ENCODE measurements at regions not wholly inside any gene's neighbourhood (a gene's known extent, or its start where the extent isn't known, plus 50 kb on each side); places are given as distances from the start of the nearest gene placed in this dataset.
"Not testable (repeated sequence)": the region's sequence is repeated elsewhere in the genome, so short reads cannot be mapped to it uniquely, and the experiment has no call there.

- TF ChIP-seq CTCF (IDR thresholded peaks at IDR 0.05; ENCODE audit: low read depth, low read length, poor library complexity, severe bottlenecking); EZH2phosphoT487 (IDR thresholded peaks at IDR 0.05; ENCODE audit: borderline replicate concordance, low read length): not testable (repeated sequence)
These were observed 549.4 kb upstream of the TPTE start for GRCh38 chr21:9972018-9972417.

Measured in DOHH2 (cell line).